Colonic mucosa (tissue), 4 donors: ENCODE measurements at regions not wholly inside any gene's neighbourhood (a gene's known extent, or its start where the extent isn't known, plus 50 kb on each side); places are given as distances from the start of the nearest gene placed in this dataset.

Source experiments
- DNase-seq: peaks from one replicate; pipeline ENCODE4 v3.0.0-alpha.2; 2020
- H3K27ac ChIP-seq: fragments of 200-600 bp; one replicate; pipeline ENCODE4 v1.8.0; 2021
- H3K27me3 ChIP-seq: fragments of 200-600 bp; one replicate; pipeline ENCODE4 v1.8.0; 2021
- H3K36me3 ChIP-seq: fragments of 200-600 bp; one replicate; pipeline ENCODE4 v1.8.0; 2021
- H3K4me1 ChIP-seq: fragments of 200-600 bp; one replicate; pipeline ENCODE4 v1.8.0; 2021; ENCODE audit warnings: mild to moderate bottlenecking
- H3K4me3 ChIP-seq: fragments of 200-600 bp; one replicate; pipeline ENCODE4 v1.8.0; 2021
- H3K9ac ChIP-seq, 2 donors: one replicate each; pipeline ENCODE4 v1.7.0; 2013; ENCODE audit warnings: control low read depth in 2 of 2, low read depth in 2 of 2, low read length in 2 of 2
- H3K9me3 ChIP-seq: fragments of 200-600 bp; one replicate; pipeline ENCODE4 v1.8.0; 2021
- intact Hi-C: fragments of 100-400 bp; cut with DNase I; formaldehyde crosslinking; loops from one replicate; pipeline ENCODE4 v1.14.1; 2022
- TF ChIP-seq, protein P1 (sequence below): fragments of 200-600 bp; IDR thresholded peaks from one replicate; pipeline ENCODE4 v1.8.0; 2022; ENCODE audit warnings: antibody characterized with exemption, mild to moderate bottlenecking
- donor health status: healthy.
- donor health status: DM: no; HTN: no; CAD: no.
- donor health status: DM: no; HTN: no; CAD: no.

DNA sequence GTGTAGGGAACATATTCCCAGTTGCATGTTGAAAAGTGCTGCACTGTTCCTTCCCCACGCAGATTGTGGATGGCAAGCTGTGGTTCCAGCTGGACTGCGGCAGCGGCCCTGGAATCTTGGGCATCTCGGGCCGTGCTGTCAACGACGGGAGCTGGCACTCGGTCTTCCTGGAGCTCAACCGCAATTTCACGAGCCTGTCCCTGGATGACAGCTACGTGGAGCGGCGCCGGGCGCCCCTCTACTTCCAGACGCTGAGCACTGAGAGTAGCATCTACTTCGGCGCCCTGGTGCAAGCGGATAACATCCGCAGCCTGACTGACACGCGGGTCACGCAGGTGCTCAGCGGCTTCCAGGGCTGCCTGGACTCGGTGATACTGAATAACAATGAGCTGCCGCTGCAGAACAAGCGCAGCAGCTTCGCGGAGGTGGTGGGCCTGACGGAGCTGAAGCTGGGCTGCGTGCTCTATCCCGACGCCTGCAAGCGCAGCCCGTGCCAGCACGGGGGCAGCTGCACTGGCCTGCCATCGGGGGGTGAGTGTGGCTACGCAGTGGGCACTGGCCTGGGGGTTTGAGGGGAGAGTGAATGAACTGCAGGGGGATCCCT, 102.7 kb upstream of the MTNR1B start:
- intact Hi-C loops, result no loop called here
- H3K4me1 ChIP-seq, result no peaks in the 10 kb centered on the region
- no peak overlapping the region for H3K27ac ChIP-seq
- H3K36me3 ChIP-seq, result no peaks in the 10 kb centered on the region
- H3K4me3 ChIP-seq, result no peak overlapping the region
- H3K9me3 ChIP-seq, result no peaks in the 10 kb centered on the region
- TF ChIP-seq, protein P1, sequence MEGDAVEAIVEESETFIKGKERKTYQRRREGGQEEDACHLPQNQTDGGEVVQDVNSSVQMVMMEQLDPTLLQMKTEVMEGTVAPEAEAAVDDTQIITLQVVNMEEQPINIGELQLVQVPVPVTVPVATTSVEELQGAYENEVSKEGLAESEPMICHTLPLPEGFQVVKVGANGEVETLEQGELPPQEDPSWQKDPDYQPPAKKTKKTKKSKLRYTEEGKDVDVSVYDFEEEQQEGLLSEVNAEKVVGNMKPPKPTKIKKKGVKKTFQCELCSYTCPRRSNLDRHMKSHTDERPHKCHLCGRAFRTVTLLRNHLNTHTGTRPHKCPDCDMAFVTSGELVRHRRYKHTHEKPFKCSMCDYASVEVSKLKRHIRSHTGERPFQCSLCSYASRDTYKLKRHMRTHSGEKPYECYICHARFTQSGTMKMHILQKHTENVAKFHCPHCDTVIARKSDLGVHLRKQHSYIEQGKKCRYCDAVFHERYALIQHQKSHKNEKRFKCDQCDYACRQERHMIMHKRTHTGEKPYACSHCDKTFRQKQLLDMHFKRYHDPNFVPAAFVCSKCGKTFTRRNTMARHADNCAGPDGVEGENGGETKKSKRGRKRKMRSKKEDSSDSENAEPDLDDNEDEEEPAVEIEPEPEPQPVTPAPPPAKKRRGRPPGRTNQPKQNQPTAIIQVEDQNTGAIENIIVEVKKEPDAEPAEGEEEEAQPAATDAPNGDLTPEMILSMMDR, result no peak
- H3K27me3 ChIP-seq, result no peaks in the 10 kb centered on the region
- no peak for DNase-seq
- no peak overlapping the region for H3K9ac ChIP-seq

- TF ChIP-seq, protein P1, result no peak
These were observed 101.4 kb upstream of the MTNR1B start for GRCh38 chr11:92867913-92868619.

DNA sequence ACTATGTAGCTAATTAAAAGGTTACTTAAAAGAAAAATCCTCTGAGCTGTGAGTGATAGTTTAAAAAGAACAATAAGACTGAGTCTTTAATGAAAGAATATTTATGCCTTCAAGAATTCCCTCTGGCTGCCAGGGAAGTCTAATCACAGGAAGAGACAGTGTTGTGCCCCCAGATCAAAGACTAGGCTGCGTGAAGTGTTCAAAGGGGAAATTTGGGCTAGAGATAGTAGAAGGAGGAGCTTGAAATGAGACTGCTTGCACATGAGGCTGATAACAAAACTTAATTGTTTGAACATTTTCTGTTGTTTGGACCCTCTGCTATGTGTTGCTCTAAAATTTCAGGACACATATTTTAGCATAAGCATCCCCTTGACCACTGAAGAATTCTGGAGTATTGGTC, 99.7 kb upstream of the MTNR1B start:
- Histone ChIP-seq H3K36me3 (no peaks in the 10 kb centered on the region), H3K27me3 (no peaks in the 10 kb centered on the region), H3K27ac (no peak overlapping the region), H3K4me1 (no peaks in the 10 kb centered on the region), H3K9me3 (no peaks in the 10 kb centered on the region), H3K4me3 (no peak overlapping the region), H3K9ac (no peak overlapping the region)
- intact Hi-C loops, result no loop called here
- no peak for DNase-seq
- TF ChIP-seq, protein P1, result no peak

More at GRCh38 chr11:92867913-92868619, 101.4 kb upstream of the MTNR1B start:
- Histone ChIP-seq H3K9ac (no peak overlapping the region), H3K27ac (no peak overlapping the region), H3K36me3 (no peaks in the 10 kb centered on the region), H3K9me3 (no peaks in the 10 kb centered on the region), H3K27me3 (no peaks in the 10 kb centered on the region), H3K4me3 (no peak overlapping the region), H3K4me1 (no peaks in the 10 kb centered on the region)
- DNase-seq, result no peak
- intact Hi-C loops, result no loop called here

- TF ChIP-seq, protein P1, result no peak
- Histone ChIP-seq H3K9me3 (no peaks in the 10 kb centered on the region), H3K9ac (no peak overlapping the region), H3K36me3 (no peaks in the 10 kb centered on the region), H3K27ac (no peak overlapping the region), H3K4me1 (no peaks in the 10 kb centered on the region), H3K27me3 (no peaks in the 10 kb centered on the region), H3K4me3 (no peak overlapping the region)
- intact Hi-C loops, result no loop called here
- no peak for DNase-seq
These were observed 99.1 kb upstream of the MTNR1B start for GRCh38 chr11:92870196-92870832.

- TF ChIP-seq, protein P1, result no peak
- Histone ChIP-seq H3K9me3 (no peaks in the 10 kb centered on the region), H3K36me3 (no peaks in the 10 kb centered on the region), H3K4me3 (no peak overlapping the region), H3K4me1 (no peaks in the 10 kb centered on the region), H3K27me3 (no peaks in the 10 kb centered on the region), H3K9ac (no peak overlapping the region), H3K27ac (no peak overlapping the region)
- intact Hi-C loops, result no loop called here
- no peak for DNase-seq
These were observed 95.9 kb upstream of the MTNR1B start for GRCh38 chr11:92873551-92873950.
